AG04450 (cell line): ENCODE measurements at regions not wholly inside any gene's neighbourhood (a gene's known extent, or its start where the extent isn't known, plus 50 kb on each side); places are given as distances from the start of the nearest gene placed in this dataset.

Experiments used
- CTCF ChIA-PET: fragments of 300-600, 350-600 bp; formaldehyde crosslinking; extraction: SDS; loops from one replicate; lab custom pipeline; 2022; ENCODE audit warnings: antibody characterized with exemption, inconsistent platforms; lab: Charles Lee
- POLR2A ChIA-PET: fragments of 350-600 bp; formaldehyde crosslinking; extraction: SDS; loops from one replicate; lab custom pipeline; 2021; ENCODE audit warnings: antibody characterized with exemption, inconsistent platforms; lab: Yijun Ruan, JAX
- DNase-seq: peaks from one replicate; pipeline ENCODE4 v3.0.0-alpha.2; 2011; ENCODE audit warnings: low read depth, low spot score
- H3K27ac ChIP-seq: one replicate; pipeline ENCODE4 v1.5.1; 2012; ENCODE audit warnings: low read depth, low read length, control low read depth
- H3K27me3 ChIP-seq: one replicate; pipeline ENCODE4 v1.6.0; 2012; ENCODE audit warnings: low read length; ENCODE audit not compliant: control insufficient read depth, insufficient read depth
- H3K4me3 ChIP-seq: 2 replicates; pipeline ENCODE4 v1.5.1; 2011; ENCODE audit warnings: mild to moderate bottlenecking, low read depth, low read length, control low read depth
- H3K9me3 ChIP-seq: 2 replicates; pipeline ENCODE4 v1.5.1; 2012; ENCODE audit warnings: low read length; ENCODE audit not compliant: control insufficient read depth, insufficient read depth
- CTCF ChIP-seq: IDR thresholded peaks from 2 replicates; pipeline ENCODE4 v1.5.1; 2011; ENCODE audit warnings: low read depth, low read length, control low read depth, inconsistent platforms

- no peaks in the 10 kb centered on the region for H3K27me3 ChIP-seq
- DNase-seq = no peak
- no peak overlapping the region for H3K27ac ChIP-seq
- H3K4me3 ChIP-seq = no peak overlapping the region
- no peak for TF ChIP-seq CTCF
- CTCF ChIA-PET = no interaction called here
- peaks cover 3% of the 10 kb centered on the region for H3K9me3 ChIP-seq
- POLR2A ChIA-PET = no interaction called here
Observed at GRCh38 chrY:21178281-21178680, 332.9 kb upstream of the RBMY1B start.

DNA sequence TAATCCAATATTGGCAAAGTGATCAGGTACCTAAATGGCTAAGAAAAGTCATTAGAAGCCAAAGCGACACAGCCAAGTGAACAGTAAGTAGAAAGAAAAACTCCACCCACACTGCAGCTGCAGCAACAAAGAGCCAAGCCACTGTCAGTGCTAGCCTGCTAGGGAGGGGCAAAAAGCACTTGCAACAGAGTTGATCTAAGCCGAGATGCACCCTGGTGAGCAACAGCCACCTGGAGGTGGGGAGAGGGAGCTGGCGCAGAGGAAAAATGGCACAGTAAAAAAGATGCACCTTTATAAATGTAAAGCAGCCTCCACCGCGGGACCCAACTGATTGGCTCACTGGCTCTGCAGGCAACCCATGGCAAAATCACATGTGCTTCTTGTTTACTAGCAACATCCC is 330.2 kb upstream of the RBMY1B start:
- ChIA-PET CTCF (no interaction called here), POLR2A (no interaction called here)
- Histone ChIP-seq H3K4me3 (no peak overlapping the region), H3K27me3 (no peaks in the 10 kb centered on the region), H3K27ac (no peak overlapping the region), H3K9me3 (peaks cover 5% of the 10 kb centered on the region)
- DNase-seq = no peak
- TF ChIP-seq CTCF = no peak

GRCh38 chrY:21184271-21184670 is 326.9 kb upstream of the RBMY1B start:
- H3K9me3 ChIP-seq = peaks cover 5% of the 10 kb centered on the region
- H3K27ac ChIP-seq = no peak overlapping the region
- H3K27me3 ChIP-seq = no peaks in the 10 kb centered on the region
- no peak for DNase-seq
- no peak for TF ChIP-seq CTCF
- CTCF ChIA-PET = no interaction called here
- POLR2A ChIA-PET = no interaction called here
- H3K4me3 ChIP-seq = no peak overlapping the region

DNA sequence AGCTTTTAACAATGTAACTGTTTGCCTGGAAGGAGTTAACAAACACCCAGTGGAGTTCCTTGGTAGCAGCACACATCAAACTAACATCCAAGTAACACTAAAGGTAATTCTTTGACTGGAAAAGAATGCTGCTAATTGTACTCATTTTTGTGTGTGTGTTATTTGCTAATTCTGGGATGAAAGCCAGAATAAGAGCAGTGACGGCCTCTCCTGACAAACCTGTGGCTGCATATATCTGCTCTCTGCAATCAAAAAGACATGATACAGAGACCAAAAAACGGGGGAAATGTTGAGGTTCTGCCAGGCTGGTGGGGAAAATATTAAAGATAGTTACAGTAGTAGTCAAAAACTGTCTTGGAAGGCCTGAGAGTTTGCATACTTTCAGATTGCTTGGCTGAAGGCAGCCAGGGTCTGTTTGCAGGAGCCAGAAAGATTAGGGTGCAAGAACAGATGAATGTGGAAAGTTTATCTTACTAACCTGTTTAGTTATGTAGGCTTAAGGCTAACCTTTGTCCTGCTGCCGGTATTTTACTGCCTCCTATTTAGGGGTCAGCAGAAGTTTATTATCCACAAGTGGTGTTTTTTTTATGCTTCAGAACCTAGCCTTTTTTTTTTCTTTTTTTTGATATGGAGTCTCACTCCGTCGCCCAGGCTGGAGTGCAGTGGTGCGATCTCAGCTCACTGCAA is 325.6 kb upstream of the RBMY1B start:
- Histone ChIP-seq H3K9me3 (peaks cover 5% of the 10 kb centered on the region), H3K27me3 (no peaks in the 10 kb centered on the region), H3K4me3 (no peak overlapping the region), H3K27ac (no peak overlapping the region)
- ChIA-PET CTCF (no interaction called here), POLR2A (no interaction called here)
- DNase-seq = no peak
- no peak for TF ChIP-seq CTCF

DNA sequence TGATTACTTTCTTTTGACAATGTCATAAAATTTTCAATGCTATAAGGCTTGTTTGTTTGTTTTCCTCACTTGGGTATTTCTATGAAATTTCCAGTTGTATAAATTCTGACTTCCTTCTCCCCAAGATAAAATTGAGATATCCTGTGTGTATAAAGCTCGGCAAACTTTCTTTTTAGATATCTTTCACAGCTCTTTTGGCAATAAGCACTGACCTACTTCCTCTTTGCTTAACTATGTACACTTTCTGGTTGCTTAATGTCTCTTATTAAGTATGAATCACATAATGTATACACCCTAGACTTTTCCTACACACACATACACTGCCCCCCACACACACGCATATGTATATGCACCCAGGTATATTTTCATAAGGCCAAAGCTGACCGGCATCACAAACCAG is 318.4 kb upstream of the RBMY1B start:
- ChIA-PET POLR2A (no interaction called here), CTCF (interaction anchor here (0.6 kb wide), 1 partner anchor 184 kb away, joined by 3 read pairs; no protein-coding TSS in a partner anchor)
- DNase-seq = no peak
- H3K9me3 ChIP-seq = no peaks in the 10 kb centered on the region
- TF ChIP-seq CTCF = no peak
- H3K27ac ChIP-seq = no peak overlapping the region
- no peaks in the 10 kb centered on the region for H3K27me3 ChIP-seq
- no peak overlapping the region for H3K4me3 ChIP-seq
